ENCODE measurements at regions not wholly inside any gene's neighbourhood (a gene's known extent, or its start where the extent isn't known, plus 50 kb on each side); places are given as distances from the start of the nearest gene placed in this dataset.

DNA sequence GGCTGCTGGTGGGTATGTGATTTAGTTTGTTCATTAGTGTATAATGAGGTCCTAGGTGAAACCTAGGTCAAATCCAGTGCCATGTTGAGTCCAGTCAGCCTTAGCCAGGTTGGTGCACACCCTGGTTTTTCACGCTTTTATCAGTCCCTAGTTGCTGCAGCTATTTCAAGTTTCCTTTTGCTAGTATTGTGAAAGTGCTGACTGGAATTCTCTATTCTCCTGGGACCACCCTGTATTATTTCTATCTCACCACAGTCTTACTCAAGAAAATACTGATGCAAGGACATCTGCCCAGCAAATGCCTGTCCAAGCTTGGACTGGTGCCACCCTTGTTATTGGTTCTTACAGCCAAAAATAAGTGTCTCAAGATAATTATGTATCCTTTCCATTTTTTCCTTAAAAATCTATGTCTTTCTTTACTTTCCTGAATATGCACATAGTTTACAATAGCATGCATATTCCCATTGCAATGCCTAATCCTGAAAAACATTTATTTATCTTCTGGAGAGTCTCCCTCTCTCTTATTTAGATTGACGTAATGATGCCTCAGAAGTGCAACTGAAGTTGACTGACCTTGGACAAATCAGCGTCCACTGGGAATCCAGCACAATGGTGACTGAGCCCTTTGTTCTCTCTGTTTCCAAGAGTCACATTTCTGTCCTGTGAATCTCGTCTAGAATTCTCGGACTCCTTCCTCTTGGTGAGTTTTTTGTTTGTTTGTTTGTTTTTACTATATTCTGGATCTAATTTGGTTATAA is 1075.0 kb downstream of the CDH9 start:
- no peak for DNase-seq

DNA sequence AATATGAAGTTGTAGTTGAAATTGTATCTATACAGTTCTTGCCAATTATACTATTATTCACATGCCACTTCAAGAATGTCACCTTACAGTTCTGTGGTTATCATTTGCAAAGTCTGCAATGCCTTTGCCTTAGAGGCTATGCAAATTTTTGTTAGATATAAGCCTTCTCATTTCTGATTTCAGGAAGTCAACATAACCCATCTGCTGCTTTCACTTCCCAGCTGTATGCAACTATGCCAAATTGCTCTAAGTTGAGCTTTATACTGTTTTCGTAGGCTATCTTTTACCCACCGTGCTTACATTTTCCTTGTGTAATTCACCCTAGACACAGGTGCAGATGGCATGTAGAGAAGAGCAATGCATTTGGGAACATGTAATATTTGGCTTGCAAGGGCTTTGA is 1083.0 kb downstream of the CDH9 start:
- no peak for DNase-seq

DNA sequence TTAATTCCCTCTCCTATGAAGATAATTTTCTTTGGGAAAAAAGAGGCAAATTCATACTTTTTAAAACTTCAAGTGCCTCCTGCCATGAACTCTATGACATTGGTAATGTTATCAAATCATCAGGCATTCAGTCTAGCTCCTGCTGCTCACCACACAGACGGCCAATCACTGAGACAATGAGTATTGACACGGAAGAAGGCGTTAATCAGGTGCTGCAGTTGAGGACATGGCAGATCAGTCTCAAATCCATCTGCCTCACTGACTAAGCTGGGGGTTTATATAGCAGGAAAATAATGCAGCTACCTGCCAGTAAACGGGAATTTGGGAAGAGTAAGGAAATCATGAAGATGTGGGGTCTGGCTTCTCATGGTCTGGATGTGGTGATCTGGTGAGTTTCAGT is 1087.7 kb downstream of the CDH9 start:
- DNase-seq: no peak

- no peak for DNase-seq
These were observed 1090.1 kb downstream of the CDH9 start for GRCh38 chr5:25948278-25948677.

DNA sequence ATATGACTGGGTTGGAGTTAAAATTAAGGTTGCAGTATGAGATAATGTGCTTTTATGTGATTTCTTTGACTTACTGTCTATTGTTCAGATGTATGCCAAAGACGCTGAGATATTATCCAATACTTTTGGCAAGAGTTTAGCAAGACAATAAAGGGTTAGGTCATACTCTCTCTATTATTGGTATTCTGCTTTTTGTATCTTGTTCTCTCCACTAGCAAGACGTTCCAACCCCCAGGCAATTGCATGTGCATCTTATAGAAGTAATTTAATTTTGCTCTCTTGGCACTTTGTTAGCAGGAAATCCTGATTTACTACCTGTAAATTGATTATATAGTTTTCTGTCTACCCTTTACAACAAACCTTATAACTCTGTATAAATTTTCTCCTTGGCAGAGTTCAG is 1093.6 kb downstream of the CDH9 start:
- DNase-seq: no peak

DNA sequence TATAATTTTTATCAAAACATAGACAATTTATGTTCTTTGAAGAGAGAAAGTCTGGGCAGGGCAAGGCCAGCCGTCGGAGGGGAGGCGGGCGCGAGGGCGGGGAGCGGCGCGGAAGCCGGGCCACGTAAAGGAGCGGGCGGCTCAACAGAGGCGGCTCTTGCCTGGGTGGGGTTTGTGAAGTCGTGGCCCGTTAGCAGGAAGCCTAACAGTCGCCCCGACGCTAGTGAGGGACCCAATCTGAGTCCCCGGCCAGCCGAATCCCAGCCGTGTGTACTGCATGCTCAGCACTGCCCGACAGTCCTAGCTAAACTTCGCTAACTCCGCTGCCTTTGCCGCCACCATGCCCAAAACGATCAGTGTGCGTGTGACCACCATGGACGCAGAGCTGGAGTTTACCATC is 1129.2 kb downstream of the CDH9 start:
- no peak for DNase-seq

- no peak for DNase-seq
These were observed 1132.7 kb downstream of the CDH9 start for GRCh38 chr5:25905646-25906045.

DNA sequence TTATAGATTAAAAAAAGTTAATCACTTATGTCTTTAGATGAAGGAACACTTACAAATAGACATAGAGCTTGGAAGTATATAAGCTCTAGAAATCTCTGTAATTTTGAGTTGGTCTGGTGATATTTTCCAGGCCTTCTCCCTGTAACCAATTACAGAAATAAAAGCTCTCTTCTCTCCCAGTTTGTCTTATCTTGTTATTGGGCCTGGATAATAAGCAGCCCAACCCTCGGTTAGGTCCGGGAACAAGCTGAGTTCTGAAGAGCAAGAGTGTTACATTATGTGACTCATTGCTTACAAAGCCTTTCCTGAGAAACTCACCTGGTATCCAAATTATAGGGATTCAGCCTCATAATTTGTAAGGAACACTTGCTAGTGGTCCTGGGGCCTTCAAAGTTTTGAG is 1146.2 kb downstream of the CDH9 start:
- DNase-seq: no peak

GRCh38 chr5:25891691-25892090 is 1146.7 kb downstream of the CDH9 start:
- no peak for DNase-seq

DNA sequence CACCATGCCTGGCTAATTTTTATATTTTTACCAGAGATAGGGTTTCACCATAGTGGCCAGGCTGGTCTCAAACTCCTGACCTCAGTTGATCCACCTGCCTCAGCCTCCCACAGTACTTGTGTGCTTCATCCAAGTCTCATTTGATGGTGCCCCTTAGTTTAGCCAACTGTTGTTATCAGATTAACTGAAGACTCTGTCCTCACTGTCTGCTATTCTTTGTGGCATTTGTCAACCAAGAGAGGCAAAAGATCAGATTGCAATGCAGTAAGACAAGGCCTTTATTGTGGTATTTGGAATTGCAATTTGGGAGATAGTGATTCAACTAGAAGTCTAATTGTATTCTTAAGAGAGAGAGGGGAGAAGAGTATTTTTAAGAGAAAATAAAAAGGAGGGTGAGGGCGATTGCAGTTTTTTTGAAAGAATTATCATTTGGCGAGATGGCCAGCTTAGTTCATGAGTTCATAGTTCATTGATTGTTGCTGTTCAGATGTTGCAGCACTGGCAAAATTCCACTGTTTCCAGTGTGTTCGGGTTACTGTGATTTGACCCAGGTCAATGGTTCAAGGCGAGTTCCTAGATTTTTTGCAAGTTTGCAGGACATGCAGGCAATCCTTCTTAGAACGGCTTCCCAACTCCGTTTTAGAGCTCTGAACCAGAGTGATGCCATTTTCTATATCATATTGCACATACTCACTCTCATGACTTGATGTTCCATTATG is 1156.9 kb downstream of the CDH9 start:
- DNase-seq: no peak

- no peak for DNase-seq
These were observed 1174.6 kb downstream of the CDH9 start for GRCh38 chr5:25863811-25864210.

DNA sequence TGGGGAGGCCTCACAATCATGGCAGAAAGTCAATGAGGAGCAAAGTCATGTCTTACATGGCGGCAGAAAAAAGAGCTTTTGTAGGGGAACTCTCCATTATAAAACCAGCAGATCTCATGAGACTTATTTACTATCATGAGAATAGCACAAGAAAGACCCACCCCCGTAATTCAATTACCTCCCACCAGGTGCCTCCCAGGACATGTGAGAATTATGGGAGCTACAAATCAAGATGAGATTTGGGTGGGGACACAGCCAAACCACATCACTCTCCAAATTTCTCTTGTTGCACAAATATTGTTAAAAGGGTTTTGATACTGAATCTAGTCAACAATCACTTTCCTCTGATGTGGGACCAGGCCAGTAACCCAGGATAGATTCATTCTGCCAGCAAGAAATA is 1176.1 kb downstream of the CDH9 start:
- DNase-seq: no peak

DNA sequence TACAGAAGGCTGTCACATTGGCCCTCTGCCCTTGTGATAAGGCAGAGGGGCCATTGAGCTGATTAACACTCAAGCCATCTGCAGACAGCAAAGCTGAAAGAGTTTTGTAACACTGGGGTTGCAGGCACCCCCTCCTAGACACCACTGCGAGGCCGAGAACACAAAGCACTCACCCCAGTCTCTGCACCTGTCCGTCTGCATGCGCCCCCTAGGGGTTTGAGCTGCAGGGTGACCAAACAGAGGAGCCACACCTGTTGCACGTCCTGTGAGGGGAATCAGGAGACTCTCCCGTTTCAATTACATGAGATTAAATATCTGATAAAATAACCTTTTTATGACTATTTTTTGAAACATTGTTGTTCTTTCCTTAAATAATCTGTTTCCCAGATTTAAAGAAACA is 1180.4 kb downstream of the CDH9 start:
- DNase-seq: no peak

DNA sequence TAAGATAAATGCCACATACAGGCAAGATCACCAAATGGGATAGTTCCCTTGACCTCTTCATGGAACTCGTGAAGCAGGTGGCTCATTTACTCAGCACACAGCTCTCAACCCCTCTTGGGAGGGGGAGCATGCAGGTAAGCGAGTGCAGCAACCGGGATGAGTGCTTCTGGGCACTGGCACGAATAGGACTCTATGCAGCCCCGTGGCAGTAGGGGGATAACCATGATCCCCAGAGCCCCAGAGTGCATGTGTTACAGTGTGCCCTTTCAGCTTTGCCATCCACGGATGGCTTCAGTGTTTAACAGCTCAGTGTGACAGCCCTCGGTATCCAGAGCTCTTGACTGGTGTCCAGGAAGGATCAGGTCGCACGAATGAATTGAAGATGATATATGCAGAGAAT is 1187.1 kb downstream of the CDH9 start:
- DNase-seq: no peak

- DNase-seq: no peak
These were observed 1187.8 kb downstream of the CDH9 start for GRCh38 chr5:25850581-25850980.

DNA sequence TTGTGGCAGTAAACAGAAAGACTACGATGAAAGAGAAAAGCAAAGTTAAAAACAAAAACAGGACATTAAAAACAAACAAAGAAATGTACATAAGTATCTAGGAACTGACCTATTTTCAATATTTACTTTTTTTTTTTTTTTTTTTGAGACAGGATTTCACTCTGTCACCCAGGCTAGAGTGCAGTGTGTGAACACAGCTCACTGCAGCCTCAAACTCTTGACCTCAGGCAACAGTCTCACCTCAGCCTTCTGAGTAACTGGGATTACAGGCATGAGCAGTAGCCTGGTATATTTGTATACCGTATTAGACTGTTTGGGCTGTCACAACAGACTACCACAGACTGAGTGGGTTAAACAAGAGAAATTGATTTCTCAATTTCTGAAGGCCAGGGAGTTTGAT is 1189.1 kb downstream of the CDH9 start:
- DNase-seq: no peak

DNA sequence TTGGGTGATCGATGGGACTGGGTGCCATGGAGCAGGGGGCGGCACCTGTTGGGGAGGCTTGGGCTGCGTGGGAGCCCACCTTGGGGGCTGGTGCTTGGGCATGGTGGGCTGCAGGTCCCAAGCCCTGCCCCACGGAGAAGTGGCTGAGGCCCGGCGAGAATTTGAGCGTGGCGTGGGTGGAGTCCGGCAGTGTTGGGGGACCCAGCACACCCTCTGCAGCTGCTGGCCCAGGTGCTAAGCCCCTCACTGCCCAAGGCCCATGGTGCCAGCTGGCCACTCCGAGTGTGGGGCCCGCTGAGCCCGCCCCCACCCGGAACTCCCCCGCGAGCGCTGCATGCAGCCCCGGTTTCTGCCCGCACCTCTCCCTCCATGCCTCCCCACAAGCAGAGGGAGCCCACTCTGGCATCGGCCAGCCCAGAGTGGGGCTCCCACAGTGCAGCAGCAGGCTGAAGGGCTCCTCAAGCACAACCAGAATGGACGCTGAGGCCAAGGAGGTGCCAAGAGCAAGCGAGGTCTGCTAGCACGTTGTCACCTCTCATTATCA is 1178.6 kb upstream of the CDH10 start:
- no peak for DNase-seq

All from NCI-H2227 treated with DMSO at 0.1 percent for 48 hours (cell line).